Uterus (tissue), 3 donors: ENCODE measurements at regions not wholly inside any gene's neighbourhood (a gene's known extent, or its start where the extent isn't known, plus 50 kb on each side); places are given as distances from the start of the nearest gene placed in this dataset.

Experiments
- DNase-seq, 2 donors: peaks; one replicate each; pipeline ENCODE4 v3.0.0-alpha.2; 2019 to 2020
- H3K27ac ChIP-seq, 2 donors: fragments of 200-600 bp; sonication (generic); 1 replicate in 1 of 2; 2 replicates in 1 of 2; pipeline ENCODE4 v1.5.1; 2016 to 2018
- H3K27me3 ChIP-seq, 2 donors: fragments of 200-600 bp; sonication (generic); one replicate each; pipeline ENCODE4 v1.5.1; 2018 to 2019; ENCODE audit warnings: control low read depth in 1 of 2
- H3K36me3 ChIP-seq, 2 donors: fragments of 200-600 bp; sonication (generic); one replicate each; pipeline ENCODE4 v1.5.1; 2019; ENCODE audit warnings: control low read depth in 1 of 2
- H3K4me1 ChIP-seq, 2 donors: fragments of 200-600 bp; sonication (generic); one replicate each; pipeline ENCODE4 v1.5.1; 2018 to 2019; ENCODE audit warnings: control low read depth in 1 of 2
- H3K4me3 ChIP-seq, 2 donors: fragments of 200-600 bp; sonication (generic); 1 replicate in 1 of 2; 2 replicates in 1 of 2; pipeline ENCODE4 v1.5.1; 2018 to 2019; ENCODE audit warnings: mild to moderate bottlenecking in 1 of 2
- H3K9me3 ChIP-seq, 2 donors: fragments of 200-600 bp; sonication (generic); one replicate each; pipeline ENCODE4 v1.5.1; 2019; ENCODE audit warnings: control low read depth in 1 of 2
- CTCF ChIP-seq, 4 experiments: fragments of 200-600 bp in 2 of 4; fragments of 450-650 bp in 2 of 4; sonication (generic) in 2 of 4; IDR thresholded peaks; one replicate each; pipeline ENCODE4 v1.5.1; 2016 to 2019; ENCODE audit warnings: antibody characterized with exemption in 4 of 4, mild to moderate bottlenecking in 2 of 4, moderate library complexity in 1 of 4
- POLR2A ChIP-seq, 2 donors: fragments of 450-650 bp; IDR thresholded peaks; one replicate each; pipeline ENCODE4 v1.6.1; 2016; ENCODE audit warnings: antibody characterized with exemption in 2 of 2, mild to moderate bottlenecking in 1 of 2, moderate library complexity in 1 of 2
- intact Hi-C: fragments of 100-400 bp; cut with DNase I; formaldehyde crosslinking; loops from one replicate; pipeline ENCODE4 v1.15.1; 2023; ENCODE audit warnings: low total_unique reads
- donor health status: DM: yes; HTN: yes; CAD: no.

GRCh38 chr11:62073061-62073460, 50.8 kb upstream of the INCENP start:
- Histone ChIP-seq H3K4me3 (no peak overlapping the region), H3K9me3 (no peaks in the 10 kb centered on the region), H3K27ac (no peak overlapping the region), H3K36me3 (no peaks in the 10 kb centered on the region), H3K27me3 (no peaks in the 10 kb centered on the region), H3K4me1 (no peaks in the 10 kb centered on the region)
- DNase-seq = no peak
- intact Hi-C loops = no loop called here
- TF ChIP-seq POLR2A (IDR thresholded peaks at IDR 0.05) (no peak), CTCF (IDR thresholded peaks at IDR 0.05) (no peak)

GRCh38 chr11:62071408-62071807, 52.4 kb upstream of the INCENP start:
- no peaks in the 10 kb centered on the region for H3K36me3 ChIP-seq
- H3K27me3 ChIP-seq = no peaks in the 10 kb centered on the region
- TF ChIP-seq CTCF (IDR thresholded peaks at IDR 0.05) (no peak), POLR2A (IDR thresholded peaks at IDR 0.05) (no peak)
- no peaks in the 10 kb centered on the region for H3K4me1 ChIP-seq
- H3K9me3 ChIP-seq = no peaks in the 10 kb centered on the region
- intact Hi-C loops = no loop called here
- H3K4me3 ChIP-seq = no peak overlapping the region
- no peak for DNase-seq
- H3K27ac ChIP-seq = no peak overlapping the region

GRCh38 chr11:62069986-62070919, 53.6 kb upstream of the INCENP start:
- H3K27ac ChIP-seq = no peak overlapping the region
- TF ChIP-seq CTCF (IDR thresholded peaks at IDR 0.05) (no peak), POLR2A (IDR thresholded peaks at IDR 0.05) (no peak)
- H3K4me3 ChIP-seq = no peak overlapping the region
- no peaks in the 10 kb centered on the region for H3K9me3 ChIP-seq
- H3K36me3 ChIP-seq = no peaks in the 10 kb centered on the region
- DNase-seq = no peak
- no peaks in the 10 kb centered on the region for H3K27me3 ChIP-seq
- intact Hi-C loops = no loop called here
- H3K4me1 ChIP-seq = no peaks in the 10 kb centered on the region

GRCh38 chr11:62069374-62069773, 54.4 kb upstream of the INCENP start:
- Histone ChIP-seq H3K27me3 (no peaks in the 10 kb centered on the region), H3K9me3 (no peaks in the 10 kb centered on the region), H3K36me3 (no peaks in the 10 kb centered on the region), H3K4me3 (no peak overlapping the region), H3K27ac (no peak overlapping the region), H3K4me1 (no peaks in the 10 kb centered on the region)
- intact Hi-C loops = no loop called here
- TF ChIP-seq POLR2A (IDR thresholded peaks at IDR 0.05) (no peak), CTCF (IDR thresholded peaks at IDR 0.05) (no peak)
- DNase-seq = no peak

GRCh38 chr11:62068730-62069129, 55.1 kb upstream of the INCENP start:
- H3K36me3 ChIP-seq = no peaks in the 10 kb centered on the region
- no peak for DNase-seq
- no peak overlapping the region for H3K4me3 ChIP-seq
- intact Hi-C loops = no loop called here
- no peaks in the 10 kb centered on the region for H3K9me3 ChIP-seq
- no peaks in the 10 kb centered on the region for H3K4me1 ChIP-seq
- TF ChIP-seq CTCF (IDR thresholded peaks at IDR 0.05) (no peak), POLR2A (IDR thresholded peaks at IDR 0.05) (no peak)
- H3K27me3 ChIP-seq = no peaks in the 10 kb centered on the region
- no peak overlapping the region for H3K27ac ChIP-seq
